Adrenal gland (tissue), 9 donors: ENCODE measurements at regions not wholly inside any gene's neighbourhood (a gene's known extent, or its start where the extent isn't known, plus 50 kb on each side); places are given as distances from the start of the nearest gene placed in this dataset.

Experiments
- DNase-seq, 7 donors: peaks; one replicate each; pipeline ENCODE4 v3.0.0-alpha.2; 2019 to 2020
- H3K27ac ChIP-seq, 5 donors: fragments of 200-600 bp; sonication (generic) in 4 of 5; 1 replicate in 3 of 5; 2 replicates in 2 of 5; pipeline versions ENCODE4 v1.5.1 to v1.8.0; 2016 to 2020; ENCODE audit warnings: mild to moderate bottlenecking in 1 of 5
- H3K27me3 ChIP-seq: fragments of 200-600 bp; 2 replicates; pipeline ENCODE4 v1.8.0; 2021
- H3K36me3 ChIP-seq, 2 donors: fragments of 200-600 bp; replicated peaks in 1 of 2; 1 replicate in 1 of 2; 2 replicates in 1 of 2; pipeline versions ENCODE4 v1.5.1 to v1.8.0; 2018 to 2022
- H3K4me1 ChIP-seq, 2 donors: fragments of 200-600 bp; replicated peaks in 1 of 2; 1 replicate in 1 of 2; 2 replicates in 1 of 2; pipeline versions ENCODE4 v1.5.1 to v1.8.0; 2018 to 2021
- H3K4me3 ChIP-seq, 4 donors: fragments of 200-600 bp; sonication (generic) in 3 of 4; one replicate each; pipeline ENCODE4 v1.5.1; 2016 to 2018
- H3K9me3 ChIP-seq, 3 donors: fragments of 200-600 bp; sonication (generic) in 1 of 3; replicated peaks in 1 of 3; 1 replicate in 2 of 3; 2 replicates in 1 of 3; pipeline versions ENCODE4 v1.5.1 to v1.8.0; 2016 to 2021
- CTCF ChIP-seq, 6 experiments: fragments of 450-650 bp in 4 of 6; fragments of 200-600 bp in 2 of 6; sonication (generic) in 1 of 6; IDR thresholded peaks; 1 replicate in 5 of 6; 2 replicates in 1 of 6; pipeline versions ENCODE4 v1.5.1 to v1.8.0; 2016 to 2021; ENCODE audit warnings: antibody characterized with exemption in 6 of 6, mild to moderate bottlenecking in 2 of 6, moderate library complexity in 1 of 6
- POLR2A ChIP-seq, 2 donors: fragments of 450-650 bp; IDR thresholded peaks; one replicate each; pipeline ENCODE4 v1.6.1; 2017; ENCODE audit warnings: antibody characterized with exemption in 2 of 2, mild to moderate bottlenecking in 2 of 2, moderate library complexity in 1 of 2
- WGBS, 4 donors: extraction: QIAGEN DNeasy Blood & Tissue Kit in 2 of 4; methylation state at CpG; one replicate each; pipeline versions ENCODE4 v1.1.5 to v1.1.7; 2013 to 2017; 5-methylcytosine and 5-hydroxymethylcytosine counted together
- intact Hi-C, 2 donors: fragments of 100-400 bp; cut with DNase I; formaldehyde crosslinking; loops; one replicate each; pipeline versions ENCODE4 v1.14.1 to v1.15.0; 2022 to 2023
- donor health status: healthy with polysubstance abuse.
- donor health status: Bipolar disorder and iron deficiency.
- donor health status: DM: yes; HTN: yes; CAD: no.
- donor health status: DM: no; HTN: no; CAD: no.
- donor health status: DM: no; HTN: no; CAD: no.

GRCh38 chr3:73296859-73297258, 235.4 kb downstream of the EBLN2 start:
- WGBS, 4 donors, result 84 to 94% (median 88%) methylated on average over 5 of the region's 5 CpGs
- no peaks in the 10 kb centered on the region for H3K9me3 ChIP-seq
- TF ChIP-seq POLR2A (IDR thresholded peaks at IDR 0.05), result no peak
- TF ChIP-seq CTCF (IDR thresholded peaks at IDR 0.05), result no peak
- intact Hi-C loops, result no loop called here
- H3K27ac ChIP-seq, result no peak overlapping the region
- H3K27me3 ChIP-seq, result no peaks in the 10 kb centered on the region
- H3K4me1 ChIP-seq, result no peaks in the 10 kb centered on the region
- DNase-seq, result no peak
- no peak overlapping the region for H3K4me3 ChIP-seq
- no peaks in the 10 kb centered on the region for H3K36me3 ChIP-seq

- Histone ChIP-seq H3K27me3 (no peaks in the 10 kb centered on the region), H3K4me1 (no peaks in the 10 kb centered on the region), H3K36me3 (no peaks in the 10 kb centered on the region), H3K9me3 (no peaks in the 10 kb centered on the region), H3K4me3 (no peak overlapping the region), H3K27ac (no peak overlapping the region)
- intact Hi-C loops, result no loop called here
- no peak for DNase-seq
- 67 to 72% (median 69%) methylated on average over 11 of the region's 11 CpGs for WGBS, 4 donors
- TF ChIP-seq CTCF (IDR thresholded peaks at IDR 0.05) (no peak), POLR2A (IDR thresholded peaks at IDR 0.05) (no peak)
Observed at GRCh38 chr3:73298243-73299183, 237.1 kb downstream of the EBLN2 start.

GRCh38 chr3:73299184-73299691, 237.8 kb downstream of the EBLN2 start:
- Histone ChIP-seq H3K36me3 (no peaks in the 10 kb centered on the region), H3K4me3 (no peak overlapping the region), H3K27me3 (no peaks in the 10 kb centered on the region), H3K9me3 (no peaks in the 10 kb centered on the region), H3K27ac (no peak overlapping the region), H3K4me1 (no peaks in the 10 kb centered on the region)
- no peak for DNase-seq
- intact Hi-C loops, result no loop called here
- WGBS, 4 donors, result 76 to 87% (median 81%) methylated on average over 5 of the region's 5 CpGs
- TF ChIP-seq CTCF (IDR thresholded peaks at IDR 0.05) (no peak), POLR2A (IDR thresholded peaks at IDR 0.05) (no peak)

GRCh38 chr3:73314151-73314951, 252.9 kb downstream of the EBLN2 start:
- H3K36me3 ChIP-seq, result no peaks in the 10 kb centered on the region
- no peak overlapping the region for H3K4me3 ChIP-seq
- DNase-seq, result no peak
- WGBS, 4 donors, result 74 to 92% (median 83%) methylated on average over 5 of the region's 5 CpGs
- H3K4me1 ChIP-seq, result no peaks in the 10 kb centered on the region
- intact Hi-C loops, result no loop called here
- no peak overlapping the region for H3K27ac ChIP-seq
- TF ChIP-seq CTCF (IDR thresholded peaks at IDR 0.05), result no peak
- no peak for TF ChIP-seq POLR2A (IDR thresholded peaks at IDR 0.05)
- H3K27me3 ChIP-seq, result no peaks in the 10 kb centered on the region
- no peaks in the 10 kb centered on the region for H3K9me3 ChIP-seq
